H1 (cell line): ENCODE measurements at regions not wholly inside any gene's neighbourhood (a gene's known extent, or its start where the extent isn't known, plus 50 kb on each side); places are given as distances from the start of the nearest gene placed in this dataset.

Source experiments
- CTCF ChIA-PET: fragments of 300-600 bp; sonication (Branson Sonifier 250); formaldehyde crosslinking; loops from one replicate; lab custom pipeline; 2021; ENCODE audit not compliant: partially characterized antibody; lab: Charles Lee
- POLR2A ChIA-PET: fragments of 300-600 bp; sonication (Branson Sonifier 250); formaldehyde crosslinking; loops from one replicate; lab custom pipeline; 2021; ENCODE audit warnings: inconsistent platforms; ENCODE audit not compliant: partially characterized antibody; lab: Charles Lee
- DNase-seq, 2 experiments: peaks; one replicate each; pipeline versions ENCODE4 v3.0.0 to v3.0.0-alpha.2; 2010 to 2022; ENCODE audit warnings: low spot score in 2 of 2, low read depth in 1 of 2, mixed read lengths in 1 of 2
- FAIRE-seq: peaks from 2 replicates; lab custom pipeline; 2011; peaks lifted over from hg19 to GRCh38; lab: Jason Lieb, UNC
- H2AFZ ChIP-seq: 2 replicates; pipeline ENCODE4 v1.8.1; 2012; ENCODE audit warnings: low read length, inconsistent platforms
- H2AK5ac ChIP-seq: 2 replicates; pipeline ENCODE4 v1.6.1; 2013; ENCODE audit warnings: low read depth, low read length
- H2BK120ac ChIP-seq: replicated peaks from 2 replicates; pipeline ENCODE3; 2013; ENCODE audit warnings: low read depth, low read length, inconsistent platforms
- H2BK12ac ChIP-seq: 2 replicates; pipeline ENCODE4 v1.6.1; 2013; ENCODE audit warnings: low read depth, low read length
- H2BK15ac ChIP-seq: 2 replicates; pipeline ENCODE4 v1.6.1; 2013; ENCODE audit warnings: low read length
- H2BK20ac ChIP-seq: 2 replicates; pipeline ENCODE4 v1.6.1; 2013; ENCODE audit warnings: low read length
- H2BK5ac ChIP-seq: 2 replicates; pipeline ENCODE4 v1.6.1; 2013; ENCODE audit warnings: low read depth, low read length
- H3K14ac ChIP-seq: 2 replicates; pipeline ENCODE4 v1.6.1; 2013; ENCODE audit warnings: inconsistent platforms; ENCODE audit not compliant: insufficient read length
- H3K18ac ChIP-seq: 2 replicates; pipeline ENCODE4 v1.6.1; 2013; ENCODE audit warnings: low read length; ENCODE audit errors: extremely low read depth
- H3K23ac ChIP-seq: 2 replicates; pipeline ENCODE4 v1.6.1; 2013; ENCODE audit warnings: inconsistent platforms; ENCODE audit not compliant: insufficient read length
- H3K23me2 ChIP-seq: 2 replicates; pipeline ENCODE4 v1.6.1; 2013; ENCODE audit warnings: low read depth, low read length
- H3K27ac ChIP-seq: 2 replicates; pipeline ENCODE4 v1.6.1; 2011; ENCODE audit warnings: low read depth, low read length, inconsistent platforms
- H3K27me3 ChIP-seq, 4 experiments: replicated peaks in 1 of 4; 1 replicate in 1 of 4; 2 replicates in 3 of 4; pipeline versions ENCODE4 v1.6.1 to v1.8.1; 2011 to 2013; ENCODE audit warnings: low read length in 3 of 4, mild to moderate bottlenecking in 3 of 4, inconsistent platforms in 2 of 4, mixed read lengths in 2 of 4, moderate library complexity in 1 of 4; ENCODE audit not compliant: control insufficient read depth in 3 of 4, insufficient read depth in 3 of 4; ENCODE audit errors: extremely low read depth in 1 of 4
- H3K36me3 ChIP-seq, 4 experiments: 2 replicates each; pipeline versions ENCODE4 v1.6.1 to v1.8.1; 2011 to 2013; ENCODE audit warnings: mild to moderate bottlenecking in 4 of 4, low read length in 3 of 4, moderate library complexity in 2 of 4, control low read depth in 1 of 4, inconsistent platforms in 1 of 4; ENCODE audit not compliant: insufficient read depth in 4 of 4, control insufficient read depth in 2 of 4
- H3K4ac ChIP-seq: replicated peaks from 2 replicates; pipeline ENCODE3; 2013; ENCODE audit warnings: low read length, low read depth, mixed read lengths, inconsistent platforms; ENCODE audit not compliant: insufficient read length
- H3K4me1 ChIP-seq, 4 experiments: replicated peaks in 1 of 4; 1 replicate in 1 of 4; 2 replicates in 3 of 4; pipeline versions ENCODE4 v1.6.1 to v1.8.1; 2011 to 2013; ENCODE audit warnings: low read length in 3 of 4, inconsistent platforms in 2 of 4, mixed read lengths in 1 of 4; ENCODE audit not compliant: insufficient read depth in 4 of 4, control insufficient read depth in 3 of 4
- H3K4me2 ChIP-seq, 2 experiments: 2 replicates each; pipeline versions ENCODE4 v1.6.1 to v1.8.1; 2011 to 2013; ENCODE audit warnings: low read depth in 2 of 2, low read length in 2 of 2, control low read depth in 1 of 2, inconsistent platforms in 1 of 2, mild to moderate bottlenecking in 1 of 2; ENCODE audit not compliant: insufficient read depth in 1 of 2
- H3K4me3 ChIP-seq, 4 experiments: fragments of 200-600, 300-600 bp in 1 of 4; sonication (generic), shearing (Covaris generic), sonication (Bioruptor Twin) in 1 of 4; 2 replicates each; pipeline versions ENCODE4 v1.5.1 to v1.8.1; 2011 to 2016; ENCODE audit warnings: low read length in 4 of 4, low read depth in 3 of 4, control low read depth in 2 of 4, inconsistent platforms in 2 of 4, mild to moderate bottlenecking in 2 of 4, mixed read lengths in 1 of 4, moderate library complexity in 1 of 4; ENCODE audit not compliant: insufficient read depth in 2 of 4; ENCODE audit errors: extremely low read depth in 1 of 4
- H3K56ac ChIP-seq: replicated peaks from 2 replicates; pipeline ENCODE3; 2013; ENCODE audit warnings: low read depth, mild to moderate bottlenecking, mixed read lengths, low read length, inconsistent platforms; ENCODE audit not compliant: insufficient read length
- H3K79me1 ChIP-seq: 2 replicates; pipeline ENCODE4 v1.6.1; 2013; ENCODE audit warnings: low read depth, low read length, control low read depth
- H3K79me2 ChIP-seq, 2 experiments: 2 replicates each; pipeline versions ENCODE4 v1.6.1 to v1.8.1; 2012 to 2013; ENCODE audit warnings: low read length in 2 of 2, mild to moderate bottlenecking in 2 of 2, inconsistent platforms in 1 of 2; ENCODE audit not compliant: insufficient read depth in 2 of 2, control insufficient read depth in 1 of 2
- H3K9ac ChIP-seq, 4 experiments: replicated peaks in 1 of 4; 1 replicate in 1 of 4; 2 replicates in 3 of 4; pipeline versions ENCODE4 v1.6.1 to v1.8.1; 2011 to 2013; ENCODE audit warnings: low read depth in 3 of 4, low read length in 3 of 4, control low read depth in 2 of 4, mild to moderate bottlenecking in 2 of 4, moderate library complexity in 2 of 4, inconsistent platforms in 1 of 4; ENCODE audit errors: extremely low read depth in 1 of 4
- H3K9me3 ChIP-seq, 2 experiments: 2 replicates each; pipeline versions ENCODE4 v1.6.1 to v1.8.1; 2012 to 2013; ENCODE audit warnings: mild to moderate bottlenecking in 2 of 2, moderate library complexity in 2 of 2, control low read depth in 1 of 2, inconsistent platforms in 1 of 2, low read depth in 1 of 2, low read length in 1 of 2, mixed read lengths in 1 of 2; ENCODE audit not compliant: insufficient read depth in 2 of 2
- H4K20me1 ChIP-seq, 2 experiments: replicated peaks in 1 of 2; 2 replicates each; pipeline versions ENCODE3 to v1.8.1; 2011 to 2013; ENCODE audit warnings: inconsistent platforms in 2 of 2, low read length in 2 of 2, mild to moderate bottlenecking in 1 of 2; ENCODE audit not compliant: insufficient read depth in 2 of 2, control insufficient read depth in 1 of 2
- H4K5ac ChIP-seq: 2 replicates; pipeline ENCODE4 v1.6.1; 2013; ENCODE audit warnings: low read length, low read depth, mixed read lengths, inconsistent platforms; ENCODE audit not compliant: insufficient read length
- H4K8ac ChIP-seq: 2 replicates; pipeline ENCODE4 v1.8.0; 2013; ENCODE audit warnings: mild to moderate bottlenecking, moderate library complexity, low read length, inconsistent platforms; ENCODE audit not compliant: insufficient read depth; ENCODE audit errors: extremely low read depth
- H4K91ac ChIP-seq: replicated peaks from 2 replicates; pipeline ENCODE3; 2013; ENCODE audit warnings: low read length, mixed read lengths, inconsistent platforms; ENCODE audit not compliant: insufficient read length
- BCL11A ChIP-seq, 2 experiments: IDR thresholded peaks; one replicate each; pipeline ENCODE4 v1.6.1; 2011; ENCODE audit warnings: low read depth in 2 of 2, low read length in 2 of 2, mild to moderate bottlenecking in 2 of 2
- CHD1 ChIP-seq: IDR thresholded peaks from 2 replicates; pipeline ENCODE4 v1.6.1; 2012; ENCODE audit warnings: low read depth, low read length, improper control_type of control experiment
- CHD2 ChIP-seq: IDR thresholded peaks from 2 replicates; pipeline ENCODE4 v1.6.1; 2012; ENCODE audit warnings: low read length, improper control_type of control experiment
- E2F6 ChIP-seq: IDR thresholded peaks from 2 replicates; pipeline ENCODE4 v1.6.1; 2012; ENCODE audit warnings: inconsistent platforms
- EZH2 ChIP-seq: fragments of 200-600 bp; sonication (generic); IDR thresholded peaks from 2 replicates; pipeline ENCODE4 v1.7.1; 2012; ENCODE audit warnings: low read depth, mild to moderate bottlenecking, moderate library complexity, low read length, inconsistent platforms; ENCODE audit not compliant: severe bottlenecking
- FOSL1 ChIP-seq: IDR thresholded peaks from 2 replicates; pipeline ENCODE4 v1.6.1; 2011; ENCODE audit warnings: mild to moderate bottlenecking, low read depth, low read length, moderate library complexity; ENCODE audit not compliant: insufficient read depth
- KDM4A ChIP-seq: IDR thresholded peaks from one replicate; pipeline ENCODE4 v1.7.1; 2012; ENCODE audit warnings: low read depth, mild to moderate bottlenecking, moderate library complexity, low read length, inconsistent platforms; ENCODE audit not compliant: severe bottlenecking
- KDM5A ChIP-seq: fragments of 200-600 bp; IDR thresholded peaks from 2 replicates; pipeline ENCODE4 v1.7.1; 2012; ENCODE audit warnings: mild to moderate bottlenecking, low read length, inconsistent platforms, mixed read lengths
- POU5F1 ChIP-seq: IDR thresholded peaks from 2 replicates; pipeline ENCODE4 v1.6.1; 2011; ENCODE audit warnings: low read depth, mild to moderate bottlenecking, low read length, moderate library complexity
- RXRA ChIP-seq: IDR thresholded peaks from 2 replicates; pipeline ENCODE4 v1.6.1; 2011; ENCODE audit warnings: low read depth, mild to moderate bottlenecking, low read length, moderate library complexity; ENCODE audit not compliant: insufficient read depth
- SIN3A ChIP-seq, 2 experiments: IDR thresholded peaks in 1 of 2; conservative IDR thresholded peaks in 1 of 2; 2 replicates each; pipeline ENCODE4 v1.6.1; 2011 to 2012; ENCODE audit warnings: low read length in 2 of 2, improper control_type of control experiment in 1 of 2, low read depth in 1 of 2, mild to moderate bottlenecking in 1 of 2
- SP4 ChIP-seq: IDR thresholded peaks from 2 replicates; pipeline ENCODE4 v1.6.1; 2012; ENCODE audit warnings: low read length, inconsistent platforms
- SUZ12 ChIP-seq: fragments of 200-600 bp; sonication (generic); IDR thresholded peaks from 2 replicates; pipeline ENCODE4 v1.6.1; 2012; ENCODE audit warnings: mild to moderate bottlenecking, inconsistent platforms, low read length, moderate library complexity, mixed read lengths
- TCF12 ChIP-seq: IDR thresholded peaks from 2 replicates; pipeline ENCODE4 v1.6.1; 2011; ENCODE audit warnings: low read depth, mild to moderate bottlenecking, low read length
- WGBS, 2 experiments: shearing (Covaris generic) in 1 of 2; methylation state at CpG; one replicate each; pipeline versions ENCODE4 v1.1.6 to v1.1.7; 2013 to 2015; ENCODE audit warnings: low lambda C conversion rate in 2 of 2, mixed read lengths in 2 of 2, inconsistent platforms in 1 of 2, low coverage in 1 of 2, missing lambda C conversion rate in 1 of 2; ENCODE audit not compliant: insufficient replicate concordance in 2 of 2, insufficient coverage in 1 of 2, insufficient read length in 1 of 2; ENCODE audit errors: extremely low coverage in 1 of 2, missing lambda C conversion rate in 1 of 2; 5-methylcytosine and 5-hydroxymethylcytosine counted together

GRCh38 chr16:76835339-76835738 lies 355.7 kb upstream of the MON1B start:
- Histone ChIP-seq H3K27ac (no peak overlapping the region), H2BK12ac (no peak overlapping the region), H4K5ac (no peak overlapping the region), H3K18ac (no peak overlapping the region), H3K14ac (no peak overlapping the region), H2AFZ (no peak overlapping the region), H3K4me1 (peaks cover 0 to 3% (median 0%) of the 10 kb centered on the region in 4 experiments; a peak in 1 of 7 replicates), H3K4ac (no peak overlapping the region), H4K8ac (no peak overlapping the region), H2BK15ac (no peak overlapping the region), H3K79me2 (no peaks in the 10 kb centered on the region), H3K23me2 (no peaks in the 10 kb centered on the region), H2AK5ac (no peak overlapping the region), H2BK20ac (no peak overlapping the region), H3K36me3 (no peaks in the 10 kb centered on the region), H4K91ac (no peak overlapping the region), H3K9me3 (no peaks in the 10 kb centered on the region), H2BK120ac (no peak overlapping the region), H3K4me3 (no peak overlapping the region), H3K9ac (no peak overlapping the region), H3K27me3 (no peaks in the 10 kb centered on the region), H2BK5ac (no peak overlapping the region), H3K4me2 (no peak overlapping the region), H3K56ac (no peak overlapping the region), H3K79me1 (no peaks in the 10 kb centered on the region), H3K23ac (no peak overlapping the region), H4K20me1 (no peaks in the 10 kb centered on the region)
- WGBS, 2 experiments: 93% methylated on average over 4 of the region's 4 CpGs; no CpG with 5 or more reads in 1 of the 2 experiments
- POLR2A ChIA-PET: interaction anchor here (0.7 kb wide), 1 partner anchor 398 kb away, joined by 3 read pairs; no protein-coding TSS in a partner anchor
- CTCF ChIA-PET: interaction anchor here (2.6 kb wide), 1 partner anchor 12 kb away, joined by 6 read pairs; no protein-coding TSS in a partner anchor
- TF ChIP-seq SIN3A (conservative IDR thresholded peaks at IDR 0.05 in 1 of 2, IDR thresholded peaks at IDR 0.05 in 1 of 2; ENCODE audit: low read depth in 1 of 2, low read length in 2 of 2) (no peak), CHD2 (no peak), BCL11A (IDR thresholded peaks at IDR 0.05; ENCODE audit: low read depth in 2 of 2, low read length in 2 of 2) (no peak), CHD1 (no peak), KDM4A (no peak), POU5F1 (no peak), SP4 (no peak), FOSL1 (no peak), EZH2 (no peak), SUZ12 (no peak), E2F6 (no peak), KDM5A (no peak), RXRA (no peak), TCF12 (no peak)
- FAIRE-seq (no peak), DNase-seq (no peak)
